ENCODE measurements at regions not wholly inside any gene's neighbourhood (a gene's known extent, or its start where the extent isn't known, plus 50 kb on each side); places are given as distances from the start of the nearest gene placed in this dataset.

- no peak for DNase-seq (ENCODE audit: extremely low read depth, low read depth)
- H3K4me3 ChIP-seq (replicated peaks; ENCODE audit: low read depth, low read length): no peak overlapping the region
- TF ChIP-seq CTCF (IDR thresholded peaks at IDR 0.05; ENCODE audit: low read depth, low read length, missing control alignments): no peak
Measured at GRCh38 chr9:115694991-115695390, 458.6 kb upstream of the PAPPA start.

- no peak for TF ChIP-seq CTCF (IDR thresholded peaks at IDR 0.05; ENCODE audit: low read depth, low read length, missing control alignments)
- no peak overlapping the region for H3K4me3 ChIP-seq (replicated peaks; ENCODE audit: low read depth, low read length)
- no peak for DNase-seq (ENCODE audit: extremely low read depth, low read depth)
Measured at GRCh38 chr9:115712981-115713380, 440.6 kb upstream of the PAPPA start.

DNA sequence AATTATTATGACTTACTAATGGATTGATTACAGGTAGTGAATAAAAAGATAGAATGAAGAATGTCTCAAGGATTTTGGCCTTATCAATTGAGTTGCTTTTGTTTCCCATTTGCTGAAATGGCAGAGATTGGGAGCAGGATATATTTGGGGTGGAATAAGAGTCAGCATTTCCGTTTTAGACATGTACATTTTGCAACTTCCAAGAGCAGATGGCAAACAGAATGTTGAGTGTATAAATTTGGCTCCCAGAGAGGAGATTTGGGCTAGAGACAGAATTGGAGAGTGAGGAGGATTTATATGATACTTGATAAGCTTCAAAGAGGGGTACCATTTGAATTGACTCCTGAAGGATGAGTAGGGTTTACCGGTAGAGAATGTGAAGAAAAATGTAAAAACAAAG lies 437.9 kb upstream of the PAPPA start:
- DNase-seq (ENCODE audit: extremely low read depth, low read depth): no peak
- no peak for TF ChIP-seq CTCF (IDR thresholded peaks at IDR 0.05; ENCODE audit: low read depth, low read length, missing control alignments)
- no peak overlapping the region for H3K4me3 ChIP-seq (replicated peaks; ENCODE audit: low read depth, low read length)

- no peak overlapping the region for H3K4me3 ChIP-seq (replicated peaks; ENCODE audit: low read depth, low read length)
- TF ChIP-seq CTCF (IDR thresholded peaks at IDR 0.05; ENCODE audit: low read depth, low read length, missing control alignments): no peak
- DNase-seq (ENCODE audit: extremely low read depth, low read depth): no peak
Measured at GRCh38 chr9:115717298-115717697, 436.3 kb upstream of the PAPPA start.

DNA sequence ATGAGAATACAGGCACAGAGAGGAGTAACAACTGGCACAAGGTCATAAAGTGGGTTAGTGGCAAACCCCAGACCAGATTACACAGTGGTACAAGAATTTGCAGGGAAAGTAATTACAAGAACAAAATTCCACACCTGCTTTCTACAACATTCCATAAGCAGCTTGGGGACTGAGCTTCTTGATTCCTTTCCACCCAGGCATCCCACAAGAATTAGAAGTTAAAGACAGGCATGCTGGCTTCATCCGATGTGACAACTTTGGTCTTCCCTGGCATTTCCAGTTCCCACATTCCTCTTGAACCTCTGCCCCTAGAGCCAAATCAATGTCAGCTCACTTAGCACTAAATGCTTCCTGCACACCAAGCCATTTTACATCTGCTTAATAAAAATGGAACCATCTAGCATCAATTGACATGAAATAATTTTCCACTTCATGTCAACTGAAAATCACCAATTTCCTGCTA lies 435.8 kb upstream of the PAPPA start:
- no peak overlapping the region for H3K4me3 ChIP-seq (replicated peaks; ENCODE audit: low read depth, low read length)
- no peak for TF ChIP-seq CTCF (IDR thresholded peaks at IDR 0.05; ENCODE audit: low read depth, low read length, missing control alignments)
- DNase-seq (ENCODE audit: extremely low read depth, low read depth): no peak

DNA sequence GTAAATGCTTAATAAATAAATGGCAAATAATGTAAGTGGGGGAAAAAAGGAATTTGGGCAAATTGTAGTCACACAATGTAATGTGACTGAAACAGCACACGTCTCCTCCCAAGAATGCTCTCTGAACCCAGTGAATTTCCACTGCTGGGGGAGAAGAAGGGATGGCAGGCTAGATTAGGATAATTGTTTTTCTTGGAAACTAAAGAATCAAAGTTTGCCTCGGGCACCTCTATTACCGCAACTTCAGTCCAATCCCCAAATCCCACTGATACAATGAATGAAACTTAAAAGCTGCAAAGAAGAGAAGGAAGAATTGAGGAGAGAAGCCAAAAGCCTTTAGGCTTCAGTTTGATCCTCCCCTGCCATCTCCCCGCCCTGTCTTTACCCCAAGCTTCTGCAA lies 423.2 kb upstream of the PAPPA start:
- no peak for DNase-seq (ENCODE audit: extremely low read depth, low read depth)
- TF ChIP-seq CTCF (IDR thresholded peaks at IDR 0.05; ENCODE audit: low read depth, low read length, missing control alignments): no peak
- H3K4me3 ChIP-seq (replicated peaks; ENCODE audit: low read depth, low read length): no peak overlapping the region

GRCh38 chr9:115730845-115731244 lies 422.7 kb upstream of the PAPPA start:
- no peak for DNase-seq (ENCODE audit: extremely low read depth, low read depth)
- H3K4me3 ChIP-seq (replicated peaks; ENCODE audit: low read depth, low read length): no peak overlapping the region
- TF ChIP-seq CTCF (IDR thresholded peaks at IDR 0.05; ENCODE audit: low read depth, low read length, missing control alignments): no peak

Data from HFF-Myc (cell line).